Thyroid gland (tissue), 4 donors: ENCODE measurements at regions not wholly inside any gene's neighbourhood (a gene's known extent, or its start where the extent isn't known, plus 50 kb on each side); places are given as distances from the start of the nearest gene placed in this dataset.

Experiments
- DNase-seq, 2 donors: peaks; one replicate each; pipeline ENCODE4 v3.0.0-alpha.2; 2019
- H3K27ac ChIP-seq, 3 donors: fragments of 200-600 bp; sonication (generic); 1 replicate in 2 of 3; 2 replicates in 1 of 3; pipeline ENCODE4 v1.5.1; 2016 to 2019; ENCODE audit warnings: mild to moderate bottlenecking in 1 of 3, moderate library complexity in 1 of 3
- H3K27me3 ChIP-seq: fragments of 200-600 bp; sonication (generic); one replicate; pipeline ENCODE4 v1.5.1; 2019
- H3K36me3 ChIP-seq, 2 donors: fragments of 200-600 bp; sonication (generic); one replicate each; pipeline ENCODE4 v1.5.1; 2016 to 2019
- H3K4me1 ChIP-seq, 2 donors: fragments of 200-600 bp; sonication (generic); one replicate each; pipeline ENCODE4 v1.5.1; 2017 to 2019
- H3K4me3 ChIP-seq, 3 donors: fragments of 200-600 bp; sonication (generic); replicated peaks in 1 of 3; 1 replicate in 2 of 3; 2 replicates in 1 of 3; pipeline ENCODE4 v1.5.1; 2016; ENCODE audit warnings: mild to moderate bottlenecking in 1 of 3
- H3K9me3 ChIP-seq: fragments of 200-600 bp; sonication (generic); one replicate; pipeline ENCODE4 v1.5.1; 2017
- CTCF ChIP-seq, 6 experiments: fragments of 200-600 bp in 3 of 6; fragments of 450-650 bp in 3 of 6; sonication (generic) in 3 of 6; IDR thresholded peaks; one replicate each; pipeline ENCODE4 v1.5.1; 2016 to 2019; ENCODE audit warnings: antibody characterized with exemption in 6 of 6, mild to moderate bottlenecking in 2 of 6, inconsistent platforms in 1 of 6, moderate library complexity in 1 of 6
- POLR2A ChIP-seq, 2 donors: fragments of 450-650 bp; IDR thresholded peaks; one replicate each; pipeline ENCODE4 v1.6.1; 2017; ENCODE audit warnings: antibody characterized with exemption in 2 of 2, mild to moderate bottlenecking in 2 of 2, moderate library complexity in 1 of 2
- WGBS, 2 donors: methylation state at CpG; one replicate each; pipeline ENCODE4 v1.1.5; 2017; 5-methylcytosine and 5-hydroxymethylcytosine counted together
- intact Hi-C: fragments of 100-400 bp; cut with DNase I; formaldehyde crosslinking; loops from one replicate; pipeline ENCODE4 v1.15.1; 2023

DNA sequence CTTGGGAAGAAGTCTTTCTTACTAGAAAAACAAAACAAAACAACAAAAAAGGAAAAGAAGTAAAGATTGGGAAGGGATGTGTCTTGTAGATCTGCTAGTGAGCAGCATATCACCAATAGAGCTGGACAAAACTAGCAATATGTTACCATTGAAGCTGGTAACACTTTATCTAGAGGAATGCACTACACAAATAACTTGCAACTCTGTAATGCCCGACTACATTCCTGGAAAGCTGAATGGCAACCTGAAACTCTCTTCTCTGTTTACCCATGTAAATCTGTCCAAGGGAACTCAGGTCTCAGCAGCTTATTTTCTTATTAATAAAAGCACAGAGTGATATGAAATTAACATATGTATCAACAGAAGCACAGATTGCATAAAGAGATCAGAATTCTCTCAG, 624.4 kb downstream of the KCNH5 start:
- H3K27me3 ChIP-seq, result no peaks in the 10 kb centered on the region
- H3K4me3 ChIP-seq, result no peak overlapping the region
- TF ChIP-seq POLR2A (IDR thresholded peaks at IDR 0.05) (no peak), CTCF (IDR thresholded peaks at IDR 0.05) (no peak)
- H3K4me1 ChIP-seq, result no peaks in the 10 kb centered on the region
- H3K27ac ChIP-seq, result no peak overlapping the region
- WGBS, 2 donors, result 17 to 27% methylated on average over 1 of the region's 1 CpG
- intact Hi-C loops, result no loop called here
- DNase-seq, result no peak
- no peaks in the 10 kb centered on the region for H3K9me3 ChIP-seq
- no peaks in the 10 kb centered on the region for H3K36me3 ChIP-seq

DNA sequence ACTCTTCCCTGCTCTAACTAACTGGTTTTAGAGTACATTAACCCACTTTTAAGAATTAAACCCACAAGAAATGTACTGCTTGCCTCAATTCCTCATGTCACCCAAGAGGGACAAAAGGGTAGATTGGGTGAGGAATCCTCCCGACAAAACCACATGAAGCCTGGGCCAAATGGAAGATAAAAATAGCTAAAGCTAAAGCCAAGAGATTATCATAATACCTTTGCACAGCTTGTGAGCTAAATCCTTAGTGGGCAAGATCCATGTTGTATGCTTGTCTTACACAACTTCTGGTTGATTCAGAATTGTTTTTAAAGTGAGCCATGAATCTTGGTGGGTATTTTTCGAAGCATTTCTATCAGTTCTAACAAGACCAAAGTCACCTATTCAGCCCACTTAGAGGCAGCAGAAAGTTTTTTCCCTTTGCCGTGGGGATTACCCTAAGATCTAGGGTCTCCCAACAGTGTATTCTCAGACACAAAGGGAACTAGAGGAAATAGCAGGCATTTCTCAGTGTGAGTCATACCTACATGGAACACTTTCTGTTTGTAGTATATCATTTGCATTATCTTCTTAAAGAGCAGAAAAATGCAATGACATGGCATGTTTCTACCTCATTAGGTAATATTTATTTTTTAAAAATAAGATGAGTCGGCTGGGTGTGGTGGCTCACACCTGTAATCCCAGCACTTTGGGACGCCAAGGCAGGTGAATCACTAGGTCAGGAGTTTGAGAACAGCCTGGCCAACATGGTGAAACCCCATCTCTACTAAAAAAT, 616.6 kb downstream of the KCNH5 start:
- 91% methylated on average over 5 of the region's 5 CpGs for WGBS, 2 donors
- no peak for DNase-seq
- Histone ChIP-seq H3K36me3 (no peaks in the 10 kb centered on the region), H3K27ac (no peak overlapping the region), H3K27me3 (no peaks in the 10 kb centered on the region), H3K4me3 (no peak overlapping the region), H3K9me3 (no peaks in the 10 kb centered on the region), H3K4me1 (no peaks in the 10 kb centered on the region)
- no peak for TF ChIP-seq CTCF (IDR thresholded peaks at IDR 0.05)
- TF ChIP-seq POLR2A (IDR thresholded peaks at IDR 0.05), result no peak
- intact Hi-C loops, result no loop called here

DNA sequence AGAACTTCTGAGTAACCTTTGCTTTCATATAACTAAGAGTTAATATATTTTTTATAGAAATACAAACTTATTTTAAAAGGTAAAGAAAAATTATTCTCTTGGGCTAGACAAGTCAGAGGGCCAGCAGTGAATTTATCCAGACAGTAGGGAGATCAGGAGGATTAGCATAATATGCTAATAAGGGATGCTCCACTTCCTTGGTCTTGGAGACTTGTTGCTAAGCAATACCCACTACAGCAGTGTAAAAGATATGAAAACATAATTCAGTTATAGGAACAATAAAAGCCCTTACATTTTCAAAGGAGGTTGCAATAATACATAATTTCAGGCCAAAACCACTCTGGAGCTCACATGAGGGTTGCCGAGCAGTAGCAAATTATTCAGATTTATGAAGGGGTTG, 615.6 kb downstream of the KCNH5 start:
- no peak for DNase-seq
- WGBS, 2 donors, result 91 to 100% methylated on average over 1 of the region's 1 CpG
- H3K4me3 ChIP-seq, result no peak overlapping the region
- H3K27me3 ChIP-seq, result no peaks in the 10 kb centered on the region
- H3K9me3 ChIP-seq, result no peaks in the 10 kb centered on the region
- intact Hi-C loops, result no loop called here
- no peak overlapping the region for H3K27ac ChIP-seq
- no peaks in the 10 kb centered on the region for H3K36me3 ChIP-seq
- TF ChIP-seq CTCF (IDR thresholded peaks at IDR 0.05) (no peak), POLR2A (IDR thresholded peaks at IDR 0.05) (no peak)
- H3K4me1 ChIP-seq, result no peaks in the 10 kb centered on the region

DNA sequence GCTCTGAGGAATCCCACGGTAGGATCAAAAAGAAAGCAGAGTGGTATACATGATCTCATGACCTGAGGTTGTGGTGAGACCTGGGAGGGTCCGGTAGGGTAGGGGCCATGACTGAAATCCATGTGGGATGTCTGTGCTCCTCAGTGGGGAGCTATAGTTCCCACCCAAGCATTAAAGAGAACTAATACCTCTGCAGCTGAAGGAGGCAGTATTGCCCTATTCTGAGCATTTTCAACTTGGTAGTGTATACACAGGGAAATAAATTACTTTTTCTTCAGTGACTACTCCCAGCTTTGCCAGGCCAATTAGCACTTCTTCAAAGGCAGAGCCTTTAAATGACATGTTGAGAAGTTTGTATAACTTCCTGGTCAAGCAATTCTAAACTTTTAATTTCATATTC, 613.8 kb downstream of the KCNH5 start:
- no peak for TF ChIP-seq CTCF (IDR thresholded peaks at IDR 0.05)
- TF ChIP-seq POLR2A (IDR thresholded peaks at IDR 0.05), result no peak
- H3K27ac ChIP-seq, result no peak overlapping the region
- no peaks in the 10 kb centered on the region for H3K4me1 ChIP-seq
- H3K4me3 ChIP-seq, result no peak overlapping the region
- H3K36me3 ChIP-seq, result no peaks in the 10 kb centered on the region
- H3K27me3 ChIP-seq, result no peaks in the 10 kb centered on the region
- intact Hi-C loops, result no loop called here
- WGBS, 2 donors, result 92 to 93% methylated on average over 2 of the region's 2 CpGs
- no peak for DNase-seq
- no peaks in the 10 kb centered on the region for H3K9me3 ChIP-seq

GRCh38 chr14:62432955-62433354, 612.3 kb downstream of the KCNH5 start:
- TF ChIP-seq CTCF (IDR thresholded peaks at IDR 0.05) (no peak), POLR2A (IDR thresholded peaks at IDR 0.05) (no peak)

More at GRCh38 chr14:62432955-62433354, 612.3 kb downstream of the KCNH5 start:
- intact Hi-C loops, result no loop called here
- Histone ChIP-seq H3K4me1 (no peaks in the 10 kb centered on the region), H3K9me3 (no peaks in the 10 kb centered on the region), H3K27me3 (no peaks in the 10 kb centered on the region), H3K4me3 (no peak overlapping the region), H3K27ac (no peak overlapping the region), H3K36me3 (no peaks in the 10 kb centered on the region)
- 92 to 98% methylated on average over 2 of the region's 2 CpGs for WGBS, 2 donors
- no peak for DNase-seq
